Right lung (tissue), 2 donors: ENCODE measurements at regions not wholly inside any gene's neighbourhood (a gene's known extent, or its start where the extent isn't known, plus 50 kb on each side); places are given as distances from the start of the nearest gene placed in this dataset.
"Not testable (repeated sequence)": the region's sequence is repeated elsewhere in the genome, so short reads cannot be mapped to it uniquely, and the experiment has no call there.

Source experiments
- DNase-seq, 2 donors: peaks; one replicate each; pipeline ENCODE4 v3.0.0-alpha.2; 2013

DNA sequence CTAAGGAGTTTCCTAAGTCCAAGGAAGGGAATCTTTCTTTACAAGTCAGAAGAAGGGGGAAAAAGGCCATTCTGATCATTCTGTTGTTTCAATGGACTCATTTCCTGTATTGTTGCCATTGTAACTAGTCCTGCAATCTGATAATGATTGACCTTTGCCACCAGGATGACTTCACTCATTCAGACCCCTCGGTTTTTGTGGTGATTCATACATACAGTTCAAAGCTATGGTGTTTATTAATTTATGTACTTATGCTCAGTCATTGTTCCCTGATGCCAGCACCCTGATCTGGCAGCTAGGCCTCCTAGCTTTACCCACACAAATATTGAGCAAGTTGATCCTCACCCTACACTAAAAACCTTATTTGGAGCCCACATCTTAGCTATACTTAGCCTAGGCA is 57.6 kb upstream of the ZNF519 start:
- DNase-seq, result no peak

DNA sequence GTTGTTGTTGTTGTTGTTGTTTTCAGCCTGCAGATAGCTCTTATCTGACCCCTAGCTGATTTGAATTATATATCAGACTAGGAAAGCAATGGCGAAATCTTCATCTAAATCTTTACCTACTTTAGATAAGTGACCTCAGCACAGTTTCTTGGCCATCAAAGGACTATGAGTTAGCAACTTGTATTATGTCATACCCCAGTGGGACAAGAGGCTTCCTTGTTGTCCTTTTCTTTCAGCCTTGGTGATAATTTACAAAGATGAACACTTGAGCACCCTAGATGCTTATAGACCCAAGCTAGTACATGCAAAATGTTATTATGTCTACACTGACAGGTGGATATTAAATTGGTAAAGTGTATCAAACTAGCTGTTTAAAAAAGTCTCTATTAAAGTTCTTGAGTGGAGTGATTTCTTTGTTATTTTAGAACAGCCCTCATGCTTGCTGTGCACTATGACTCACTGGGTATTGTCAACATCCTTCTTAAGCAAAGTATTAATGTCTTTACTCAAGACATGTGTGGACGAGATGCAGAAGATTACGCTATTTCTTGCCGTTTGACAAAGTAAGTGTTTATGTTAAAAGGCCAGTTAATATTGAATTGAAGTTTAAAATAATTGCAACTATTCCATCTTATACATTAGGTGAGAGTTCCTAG is 56.6 kb upstream of the ZNF519 start:
- DNase-seq, result not testable (repeated sequence)
